ENCODE measurements at regions not wholly inside any gene's neighbourhood (a gene's known extent, or its start where the extent isn't known, plus 50 kb on each side); places are given as distances from the start of the nearest gene placed in this dataset.
"Not testable (repeated sequence)": the region's sequence is repeated elsewhere in the genome, so short reads cannot be mapped to it uniquely, and the experiment has no call there.

GRCh38 chr5:67619636-67620035, 423.0 kb upstream of the CD180 start:
- no peak for DNase-seq

- DNase-seq: no peak
Observed at GRCh38 chr5:67619235-67619634, 422.6 kb upstream of the CD180 start.

GRCh38 chr5:67617051-67617450, 420.5 kb upstream of the CD180 start:
- DNase-seq: no peak

GRCh38 chr5:67612961-67613360, 416.4 kb upstream of the CD180 start:
- DNase-seq: no peak

DNA sequence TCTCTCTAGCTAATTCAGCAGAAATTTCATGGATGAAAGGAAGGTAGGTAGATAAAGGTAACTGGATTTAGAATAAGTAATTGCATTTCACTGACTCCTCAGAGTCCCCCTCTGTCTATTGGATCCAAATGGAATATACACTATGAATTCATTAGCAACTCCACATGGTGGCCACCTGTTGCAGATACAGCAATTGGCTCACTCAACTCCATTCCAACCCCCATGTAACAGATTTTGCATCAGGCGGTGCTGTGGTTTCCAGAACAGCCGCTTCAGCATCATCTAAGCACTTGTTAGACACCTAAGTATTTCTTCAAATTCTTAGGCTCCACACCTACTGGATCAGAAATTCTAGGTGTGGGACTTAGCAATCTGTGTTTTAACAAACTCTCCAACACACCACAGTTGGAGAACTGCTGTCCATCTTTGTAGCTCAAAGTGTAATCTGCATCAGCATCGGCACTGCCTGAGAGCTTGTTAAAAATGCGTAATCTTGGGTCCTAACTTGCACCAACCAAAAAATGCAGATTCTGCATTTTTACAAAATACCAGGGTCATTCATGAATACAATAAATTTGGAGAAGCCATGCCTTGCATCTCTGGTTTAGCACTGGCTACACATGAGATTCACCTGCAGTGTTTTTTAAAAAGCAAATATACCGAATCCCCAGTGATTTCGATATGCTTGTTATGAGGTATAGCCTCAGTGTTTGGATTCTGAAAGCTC, 413.8 kb upstream of the CD180 start:
- DNase-seq: no peak

DNA sequence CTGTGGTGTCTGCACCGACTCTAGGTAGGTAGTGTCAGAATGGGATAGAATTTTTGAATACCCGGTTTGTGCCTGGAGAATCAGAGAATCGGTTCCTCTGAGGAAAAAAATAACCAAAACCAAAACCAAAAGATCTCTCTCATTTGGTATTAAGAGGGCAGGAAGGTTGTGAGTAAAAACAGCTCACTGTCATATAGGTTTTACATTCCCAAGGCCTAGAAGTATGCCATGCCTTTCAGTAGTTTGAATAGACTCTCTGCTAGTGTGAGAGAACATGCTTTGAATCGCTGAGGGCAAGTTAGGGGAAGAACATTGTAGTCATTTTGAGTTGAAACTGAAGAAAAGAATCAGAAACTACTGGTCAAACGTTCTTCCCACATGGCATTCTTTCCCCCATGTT, 411.4 kb upstream of the CD180 start:
- no peak for DNase-seq

- no peak for DNase-seq
Observed at GRCh38 chr5:67606586-67606947, 410.0 kb upstream of the CD180 start.

- no peak for DNase-seq
Observed at GRCh38 chr5:67605730-67606585, 409.4 kb upstream of the CD180 start.

GRCh38 chr5:67591491-67591890, 394.9 kb upstream of the CD180 start:
- no peak for DNase-seq

DNA sequence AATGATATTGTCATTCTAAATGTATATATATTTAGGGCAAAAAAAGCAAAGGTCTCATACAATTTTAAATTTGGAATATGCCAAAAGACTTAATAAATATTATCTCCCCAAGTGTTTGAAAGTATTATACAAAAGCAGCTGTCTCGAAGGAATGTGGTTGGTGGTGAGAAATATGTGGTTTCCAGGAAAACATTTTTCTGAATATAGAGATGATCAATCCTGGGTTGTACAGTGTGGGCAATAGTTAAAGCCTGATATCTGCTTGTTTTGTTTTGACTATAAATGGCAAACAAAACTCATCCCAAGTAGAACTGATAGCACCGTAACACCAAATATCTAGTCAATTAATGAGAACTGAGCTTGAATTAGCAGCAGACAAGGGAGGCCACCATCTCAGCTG, 391.8 kb upstream of the CD180 start:
- no peak for DNase-seq

DNA sequence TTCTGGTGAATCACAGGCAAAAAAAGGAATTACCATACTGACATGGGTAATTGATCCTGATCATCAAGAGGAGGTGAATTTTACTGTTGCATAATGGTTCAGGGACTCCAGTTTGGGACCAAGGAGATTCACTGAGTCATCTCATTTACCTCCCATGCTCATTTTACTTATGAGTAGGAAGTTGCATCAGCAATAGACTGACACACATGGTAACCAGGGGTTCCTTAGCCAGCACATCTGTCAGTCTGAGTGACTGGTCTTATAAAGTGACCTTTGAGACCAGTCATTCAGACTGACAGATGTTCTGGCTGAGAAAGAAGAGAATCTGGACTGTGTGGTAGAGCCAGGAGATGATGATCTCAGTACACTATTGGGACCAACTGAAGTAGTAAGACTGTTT, 384.6 kb upstream of the CD180 start:
- DNase-seq: peak; percentile 3

DNA sequence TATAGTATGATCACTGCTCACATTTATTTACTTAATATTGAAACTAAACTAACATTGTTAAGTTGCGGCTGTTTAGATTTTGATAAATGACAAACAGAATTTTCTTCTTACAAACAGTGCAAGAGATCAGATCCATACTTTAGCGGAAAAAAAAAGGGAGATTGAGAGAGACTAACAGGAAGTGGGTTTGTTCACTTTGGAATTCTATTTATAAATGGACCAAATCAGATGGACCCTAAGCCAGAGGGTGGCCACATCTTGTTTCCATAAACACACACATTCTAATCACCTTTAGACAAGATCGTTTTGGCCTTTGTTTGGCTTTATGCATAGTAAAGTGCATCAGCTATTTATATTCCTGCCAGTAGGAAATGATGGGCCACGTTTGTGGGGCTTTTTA, 381.4 kb upstream of the CD180 start:
- peak; percentile 1 for DNase-seq

DNA sequence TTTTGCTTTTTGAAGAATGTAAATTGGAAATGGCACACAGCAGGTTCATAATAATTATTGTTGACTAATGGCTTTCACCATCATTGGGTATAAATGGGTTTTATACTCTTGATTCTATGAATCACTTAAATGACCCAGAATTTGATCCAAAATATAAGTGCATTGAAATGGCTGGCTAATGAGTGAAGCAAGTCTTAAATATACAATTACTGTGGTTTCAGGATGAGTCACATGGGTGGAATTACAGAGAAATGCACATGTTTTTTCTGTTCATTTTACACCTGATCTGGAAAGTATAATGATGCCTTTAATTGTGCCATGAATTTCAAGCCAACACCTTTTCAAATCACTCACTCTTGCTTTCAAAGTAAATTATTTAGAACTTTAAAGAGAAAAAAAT, 380.8 kb upstream of the CD180 start:
- peak; percentile 44 for DNase-seq

DNA sequence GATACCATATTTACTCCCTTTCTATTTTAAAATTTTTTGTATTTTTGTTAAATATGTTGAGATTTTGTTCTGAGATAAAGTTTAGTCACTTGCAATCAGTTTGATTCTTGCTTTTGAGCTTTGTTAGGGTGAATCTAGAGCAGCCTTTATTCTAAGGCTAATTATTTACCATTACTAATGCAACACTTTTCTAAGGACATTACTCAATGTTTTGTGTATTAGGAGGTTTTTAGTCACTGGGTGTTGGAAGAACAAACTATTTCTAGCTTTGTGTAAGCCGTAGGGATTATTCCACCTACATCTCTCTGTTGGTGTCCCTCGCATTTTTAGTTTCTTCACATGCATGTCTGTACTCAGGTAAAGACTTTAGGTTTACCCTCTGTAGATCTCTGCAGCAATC, 379.5 kb upstream of the CD180 start:
- no peak for DNase-seq

DNA sequence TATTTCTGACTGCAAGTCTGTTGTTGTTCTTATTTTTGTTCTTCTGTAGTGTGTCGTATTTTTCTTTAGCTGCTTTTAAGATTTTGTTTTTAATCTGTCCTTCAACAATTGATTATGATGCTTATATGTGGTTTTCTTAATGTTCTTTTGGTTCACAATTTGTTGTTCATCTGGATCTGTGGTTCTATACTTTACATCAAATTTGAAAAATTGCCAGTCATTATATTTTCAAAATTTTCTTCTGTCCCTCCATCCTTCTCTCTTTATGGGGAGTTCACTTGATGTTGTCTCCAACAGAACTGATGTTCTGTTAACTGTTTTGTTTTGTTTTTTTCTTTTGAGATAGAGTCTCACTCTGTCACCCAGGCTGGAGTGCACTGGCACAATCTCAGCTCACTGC, 378.5 kb upstream of the CD180 start:
- DNase-seq: no peak

GRCh38 chr5:67561151-67561932, 364.7 kb upstream of the CD180 start:
- DNase-seq: no peak

GRCh38 chr5:67552773-67553172, 356.2 kb upstream of the CD180 start:
- DNase-seq: no peak

GRCh38 chr5:67549947-67550346, 353.3 kb upstream of the CD180 start:
- no peak for DNase-seq

- no peak for DNase-seq
Observed at GRCh38 chr5:67549296-67549618, 352.7 kb upstream of the CD180 start.

GRCh38 chr5:67548520-67549295, 352.1 kb upstream of the CD180 start:
- no peak for DNase-seq

- no peak for DNase-seq
Observed at GRCh38 chr5:67547682-67548081, 351.1 kb upstream of the CD180 start.

GRCh38 chr5:67544942-67545341, 348.3 kb upstream of the CD180 start:
- not testable (repeated sequence) for DNase-seq
